K562 (cell line): ENCODE measurements at regions not wholly inside any gene's neighbourhood (a gene's known extent, or its start where the extent isn't known, plus 50 kb on each side); places are given as distances from the start of the nearest gene placed in this dataset.

Experiments used
- ATAC-seq: fragments of 200-7000 bp; cut with Tn5 transposase; 3 replicates; pipeline ENCODE4 v1.9.1; 2020; ENCODE audit warnings: moderate library complexity
- BruUV-seq: library from RNA; stranded (reverse); fragments of 400-500 nt; replicated peaks from 2 replicates; lab custom pipeline; 2021; lab: Mats Ljungman, UMichigan
- CTCF ChIA-PET: fragments of 300-600 bp; formaldehyde crosslinking; extraction: SDS; loops from one replicate; lab custom pipeline; 2021; ENCODE audit warnings: low intra/inter-chr PET ratio; lab: Yijun Ruan, JAX
- POLR2A ChIA-PET: fragments of 300-600, 350-650 bp; sonication (Branson Sonifier 250); formaldehyde crosslinking; extraction: SDS; loops from one replicate; lab custom pipeline; 2021; ENCODE audit warnings: antibody characterized with exemption, inconsistent platforms; lab: Yijun Ruan, JAX
- DNase-seq, 4 experiments: peaks; one replicate each; pipeline versions ENCODE4 v3.0.0 to v3.0.0-alpha.2; 2011 to 2018; ENCODE audit warnings: low spot score in 3 of 4, mixed read lengths in 3 of 4; ENCODE audit errors: extremely low read depth in 1 of 4
- FAIRE-seq: peaks from 2 replicates; lab custom pipeline; 2011; peaks lifted over from hg19 to GRCh38; lab: Jason Lieb, UNC
- H2AFZ ChIP-seq: 2 replicates; pipeline ENCODE4 v1.6.0; 2011; ENCODE audit warnings: low read depth, low read length, control low read depth, inconsistent platforms
- H3K27ac ChIP-seq: fragments of 200-600 bp; 3 replicates; pipeline ENCODE4 v1.8.0; 2011; ENCODE audit warnings: low read depth, mild to moderate bottlenecking, control low read depth, inconsistent platforms, low read length, moderate library complexity, mixed read lengths; ENCODE audit errors: extremely low read depth
- H3K27me3 ChIP-seq, 2 experiments: fragments of 300-600 bp in 1 of 2; 2 replicates in 1 of 2; 3 replicates in 1 of 2; pipeline versions ENCODE4 v1.6.0 to v1.8.0; 2011; ENCODE audit warnings: inconsistent platforms in 2 of 2, low read length in 2 of 2, mild to moderate bottlenecking in 1 of 2, mixed read lengths in 1 of 2, moderate library complexity in 1 of 2; ENCODE audit not compliant: control insufficient read depth in 2 of 2, insufficient read depth in 2 of 2
- H3K36me3 ChIP-seq: fragments of 300-600 bp; 3 replicates; pipeline ENCODE4 v1.8.0; 2011; ENCODE audit warnings: mild to moderate bottlenecking, low read length, inconsistent platforms; ENCODE audit not compliant: control insufficient read depth, insufficient read depth
- H3K4me1 ChIP-seq, 2 experiments: fragments of 200-600 bp in 1 of 2; replicated peaks in 1 of 2; 2 replicates in 1 of 2; 3 replicates in 1 of 2; pipeline versions ENCODE4 v1.5.1 to v1.8.0; 2011; ENCODE audit warnings: inconsistent platforms in 2 of 2, low read length in 2 of 2, mild to moderate bottlenecking in 1 of 2, mixed read lengths in 1 of 2, moderate library complexity in 1 of 2; ENCODE audit not compliant: control insufficient read depth in 2 of 2, insufficient read depth in 2 of 2
- H3K4me2 ChIP-seq: 2 replicates; pipeline ENCODE4 v1.6.1; 2011; ENCODE audit warnings: low read length, control low read depth, inconsistent platforms, mixed read lengths; ENCODE audit not compliant: insufficient read depth
- H3K4me3 ChIP-seq: fragments of 200-600 bp; sonication (generic), shearing (Covaris generic); 2 replicates; pipeline ENCODE4 v1.5.1; 2016; ENCODE audit warnings: control low read depth, inconsistent platforms
- H3K79me2 ChIP-seq: fragments of 200-600 bp; 3 replicates; pipeline ENCODE4 v1.8.0; 2011; ENCODE audit warnings: low read length, inconsistent platforms; ENCODE audit not compliant: control insufficient read depth, insufficient read depth
- H3K9ac ChIP-seq, 2 experiments: 2 replicates each; pipeline versions ENCODE4 v1.6.0 to v1.6.1; 2011; ENCODE audit warnings: low read depth in 2 of 2, low read length in 2 of 2, control low read depth in 1 of 2, inconsistent platforms in 1 of 2, mild to moderate bottlenecking in 1 of 2, mixed read lengths in 1 of 2; ENCODE audit not compliant: insufficient read depth in 1 of 2
- H3K9me1 ChIP-seq: one replicate; pipeline ENCODE4 v1.6.0; 2011; ENCODE audit warnings: inconsistent platforms, mild to moderate bottlenecking, low read length, moderate library complexity; ENCODE audit not compliant: control insufficient read depth, insufficient read depth
- H3K9me3 ChIP-seq: replicated peaks from 2 replicates; pipeline ENCODE4 v1.5.1; 2011; ENCODE audit warnings: low read depth, low read length, inconsistent platforms; ENCODE audit not compliant: control insufficient read depth, insufficient read depth
- H4K20me1 ChIP-seq: replicated peaks from 2 replicates; pipeline ENCODE4 v1.6.1; 2011; ENCODE audit warnings: low read length, inconsistent platforms, mixed read lengths; ENCODE audit not compliant: control insufficient read depth, insufficient read depth
- CHAMP1 ChIP-seq: fragments of 450-650 bp; IDR thresholded peaks from 2 replicates; pipeline ENCODE4 v1.6.1; 2016; ENCODE audit warnings: mild to moderate bottlenecking
- HNRNPLL ChIP-seq: fragments of 200-400 bp; formaldehyde crosslinking; IDR thresholded peaks from 2 replicates; pipeline ENCODE4 v1.6.1; 2017; ENCODE audit warnings: low read length, low read depth, mild to moderate bottlenecking; ENCODE audit not compliant: poor library complexity, severe bottlenecking
- MCM5 ChIP-seq: fragments of 450-650 bp; IDR thresholded peaks from 2 replicates; pipeline ENCODE4 v1.6.1; 2016; ENCODE audit warnings: low read depth
- NKRF ChIP-seq: fragments of 450-650 bp; IDR thresholded peaks from 2 replicates; pipeline ENCODE4 v1.6.1; 2016; ENCODE audit warnings: borderline replicate concordance
- SETDB1 ChIP-seq: IDR thresholded peaks from one replicate; pipeline ENCODE4 v1.6.1; 2012; ENCODE audit warnings: low read length, control low read depth, inconsistent platforms
- ZNF217 ChIP-seq: sonication (generic); formaldehyde crosslinking; IDR thresholded peaks from 2 replicates; pipeline ENCODE4 v1.8.0; 2022; ENCODE audit warnings: mild to moderate bottlenecking, missing genetic modification reagents
- WGBS: fragments of 100-300 bp; shearing (Covaris generic); methylation state at CpG from one replicate; pipeline ENCODE4 v1.1.6; 2016; ENCODE audit warnings: low coverage, mixed read lengths; ENCODE audit not compliant: insufficient coverage; ENCODE audit errors: missing lambda C conversion rate; 5-methylcytosine and 5-hydroxymethylcytosine counted together
- in situ Hi-C: fragments of 300-500 bp; cut with MboI; formaldehyde crosslinking; loops from 4 replicates; pipeline ENCODE4 v1.15.0; 2018; ENCODE audit warnings: inconsistent platforms, mixed read lengths
- intact Hi-C: fragments of 100-400 bp; cut with micrococcal nuclease; formaldehyde crosslinking; loops from 2 replicates; pipeline ENCODE4 v1.14.2; 2022
- TF ChIP-seq, protein P1 (sequence below): fragments of 250-450 bp; sonication (Bioruptor Pico); IDR thresholded peaks from 2 replicates; pipeline ENCODE4 v1.8.0; 2022; ENCODE audit warnings: inconsistent platforms, mild to moderate bottlenecking, moderate library complexity, borderline replicate concordance
- TF ChIP-seq, protein P2 (sequence below): fragments of 450-650 bp; IDR thresholded peaks from one replicate; pipeline ENCODE4 v1.6.1; 2018; ENCODE audit warnings: mild to moderate bottlenecking, moderate library complexity; ENCODE audit not compliant: partially characterized antibody

DNA sequence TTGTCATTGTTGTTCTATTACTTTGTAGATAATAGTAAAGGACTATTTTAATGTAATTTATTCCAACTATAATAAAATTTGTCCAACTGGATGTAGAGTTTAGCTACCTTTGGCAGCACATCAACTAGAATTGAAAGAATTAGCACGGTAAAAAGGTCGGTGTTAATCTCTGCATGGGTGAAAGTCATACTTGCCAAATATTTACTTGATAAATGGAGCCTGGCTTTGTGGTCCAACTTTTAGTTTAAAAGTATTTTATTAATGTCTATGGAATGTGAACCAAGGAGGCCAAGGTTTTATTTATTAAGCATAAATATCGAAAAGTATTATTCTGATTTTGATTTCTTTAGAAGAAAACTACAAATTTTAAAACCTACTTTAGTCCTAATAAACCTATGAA is 1389.0 kb downstream of the PCDH9 start:
- H2AFZ ChIP-seq, result no peak overlapping the region
- CTCF ChIA-PET, result no interaction called here
- BruUV-seq, result no TSS peak
- in situ Hi-C loops, result no loop called here
- no peaks in the 10 kb centered on the region for H3K9me1 ChIP-seq
- TF ChIP-seq, protein P1, sequence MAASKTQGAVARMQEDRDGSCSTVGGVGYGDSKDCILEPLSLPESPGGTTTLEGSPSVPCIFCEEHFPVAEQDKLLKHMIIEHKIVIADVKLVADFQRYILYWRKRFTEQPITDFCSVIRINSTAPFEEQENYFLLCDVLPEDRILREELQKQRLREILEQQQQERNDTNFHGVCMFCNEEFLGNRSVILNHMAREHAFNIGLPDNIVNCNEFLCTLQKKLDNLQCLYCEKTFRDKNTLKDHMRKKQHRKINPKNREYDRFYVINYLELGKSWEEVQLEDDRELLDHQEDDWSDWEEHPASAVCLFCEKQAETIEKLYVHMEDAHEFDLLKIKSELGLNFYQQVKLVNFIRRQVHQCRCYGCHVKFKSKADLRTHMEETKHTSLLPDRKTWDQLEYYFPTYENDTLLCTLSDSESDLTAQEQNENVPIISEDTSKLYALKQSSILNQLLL (CRISPR knock-in tag), result no peak
- TF ChIP-seq NKRF (no peak), CHAMP1 (no peak), SETDB1 (no peak), MCM5 (no peak), ZNF217 (no peak), HNRNPLL (no peak)
- TF ChIP-seq, protein P2, sequence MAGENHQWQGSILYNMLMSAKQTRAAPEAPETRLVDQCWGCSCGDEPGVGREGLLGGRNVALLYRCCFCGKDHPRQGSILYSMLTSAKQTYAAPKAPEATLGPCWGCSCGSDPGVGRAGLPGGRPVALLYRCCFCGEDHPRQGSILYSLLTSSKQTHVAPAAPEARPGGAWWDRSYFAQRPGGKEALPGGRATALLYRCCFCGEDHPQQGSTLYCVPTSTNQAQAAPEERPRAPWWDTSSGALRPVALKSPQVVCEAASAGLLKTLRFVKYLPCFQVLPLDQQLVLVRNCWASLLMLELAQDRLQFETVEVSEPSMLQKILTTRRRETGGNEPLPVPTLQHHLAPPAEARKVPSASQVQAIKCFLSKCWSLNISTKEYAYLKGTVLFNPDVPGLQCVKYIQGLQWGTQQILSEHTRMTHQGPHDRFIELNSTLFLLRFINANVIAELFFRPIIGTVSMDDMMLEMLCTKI, result no peak
- TF ChIP-seq, all 486 proteins: peak for 0
- H4K20me1 ChIP-seq, result no peaks in the 10 kb centered on the region
- intact Hi-C loops, result no loop called here
- H3K9me3 ChIP-seq, result no peaks in the 10 kb centered on the region
- POLR2A ChIA-PET, result no interaction called here
- FAIRE-seq (no peak), ATAC-seq (no peak), DNase-seq (no peak)
- H3K27me3 ChIP-seq, result no peaks in the 10 kb centered on the region
- H3K9ac ChIP-seq, result no peak overlapping the region
- no peaks in the 10 kb centered on the region for H3K36me3 ChIP-seq
- H3K27ac ChIP-seq, result no peak overlapping the region
- no peak overlapping the region for H3K4me2 ChIP-seq
- H3K79me2 ChIP-seq, result no peaks in the 10 kb centered on the region
- peaks cover 0 to 4% of the 10 kb centered on the region in 2 experiments; a peak in 1 of 5 replicates for H3K4me1 ChIP-seq
- 2% methylated on average over 3 of the region's 3 CpGs for WGBS
- H3K4me3 ChIP-seq, result no peak overlapping the region
